ENCODE measurements at regions not wholly inside any gene's neighbourhood (a gene's known extent, or its start where the extent isn't known, plus 50 kb on each side); places are given as distances from the start of the nearest gene placed in this dataset.

GRCh38 chr16:85471469-85472431, 141.4 kb upstream of the GSE1 start:
- peaks cover 3 to 32% (median 20%) of the 10 kb centered on the region in 3 donors for H3K27me3 Mint-ChIP-seq (ENCODE audit: low read depth in 3 of 3)
- H3K36me3 Mint-ChIP-seq, result no peaks in the 10 kb centered on the region
- WGBS (ENCODE audit: insufficient coverage), result 75% methylated on average over 12 of the region's 15 CpGs
- intact Hi-C loops (cut with micrococcal nuclease), result no loop called here
- no peaks in the 10 kb centered on the region for H3K4me1 Mint-ChIP-seq
- no peaks in the 10 kb centered on the region for H3K27me3 ChIP-seq (ENCODE audit: control insufficient read depth in 2 of 2, insufficient read depth in 2 of 2, low read length in 2 of 2)
- H3K79me2 ChIP-seq (ENCODE audit: insufficient read depth, low read length), result no peaks in the 10 kb centered on the region
- no peak overlapping the region for H3K4me3 Mint-ChIP-seq
- no peaks in the 10 kb centered on the region for H3K4me1 ChIP-seq (ENCODE audit: control insufficient read depth in 1 of 2, insufficient read depth in 2 of 2, low read length in 2 of 2)
- no peak overlapping the region for H3K4me3 ChIP-seq (replicated peaks in 1 of 3; ENCODE audit: low read depth in 2 of 3, low read length in 3 of 3)
- no peak overlapping the region for H3K9ac ChIP-seq (ENCODE audit: insufficient read depth, low read length, poor library complexity, severe bottlenecking)
- no peak for DNase-seq
- no peaks in the 10 kb centered on the region for H4K20me1 ChIP-seq (ENCODE audit: insufficient read depth, low read length)
- no peak overlapping the region for H2AFZ ChIP-seq (ENCODE audit: insufficient read depth, low read depth, low read length, poor library complexity, severe bottlenecking)
- H3K4me2 ChIP-seq (replicated peaks; ENCODE audit: extremely low read depth, low read length, poor library complexity, severe bottlenecking), result no peak overlapping the region
- no peak for TF ChIP-seq CTCF (IDR thresholded peaks at IDR 0.05)
- no peak overlapping the region for H3K27ac ChIP-seq (ENCODE audit: low read depth in 1 of 2, low read length in 2 of 2)
- H3K9me3 Mint-ChIP-seq, result no peaks in the 10 kb centered on the region
- no peaks in the 10 kb centered on the region for H3K36me3 ChIP-seq (replicated peaks in 1 of 2; ENCODE audit: control insufficient read depth in 1 of 2, insufficient read depth in 2 of 2, low read length in 2 of 2)
- H3K27ac Mint-ChIP-seq, result no peak overlapping the region
- no peaks in the 10 kb centered on the region for H3K9me3 ChIP-seq (replicated peaks in 1 of 2; ENCODE audit: control insufficient read depth in 1 of 2, insufficient read depth in 1 of 2, low read length in 2 of 2)

GRCh38 chr16:85472514-85472913, 140.6 kb upstream of the GSE1 start:
- H3K27ac ChIP-seq (ENCODE audit: low read depth in 1 of 2, low read length in 2 of 2), result no peak overlapping the region
- Mint-ChIP-seq H3K27ac (no peak overlapping the region), H3K9me3 (no peaks in the 10 kb centered on the region), H3K4me3 (no peak overlapping the region), H3K4me1 (no peaks in the 10 kb centered on the region), H3K27me3 (ENCODE audit: low read depth in 3 of 3) (peaks cover 3 to 32% (median 20%) of the 10 kb centered on the region in 3 donors), H3K36me3 (no peaks in the 10 kb centered on the region)
- intact Hi-C loops (cut with micrococcal nuclease), result no loop called here
- H2AFZ ChIP-seq (ENCODE audit: insufficient read depth, low read depth, low read length, poor library complexity, severe bottlenecking), result no peak overlapping the region
- no peak overlapping the region for H3K4me3 ChIP-seq (replicated peaks in 1 of 3; ENCODE audit: low read depth in 2 of 3, low read length in 3 of 3)
- no peaks in the 10 kb centered on the region for H4K20me1 ChIP-seq (ENCODE audit: insufficient read depth, low read length)
- no peaks in the 10 kb centered on the region for H3K4me1 ChIP-seq (ENCODE audit: control insufficient read depth in 1 of 2, insufficient read depth in 2 of 2, low read length in 2 of 2)
- H3K27me3 ChIP-seq (ENCODE audit: control insufficient read depth in 2 of 2, insufficient read depth in 2 of 2, low read length in 2 of 2), result no peaks in the 10 kb centered on the region
- no peak for TF ChIP-seq CTCF (IDR thresholded peaks at IDR 0.05)
- 94% methylated on average over 9 of the region's 9 CpGs for WGBS (ENCODE audit: insufficient coverage)
- DNase-seq, result no peak
- no peaks in the 10 kb centered on the region for H3K9me3 ChIP-seq (replicated peaks in 1 of 2; ENCODE audit: control insufficient read depth in 1 of 2, insufficient read depth in 1 of 2, low read length in 2 of 2)
- no peak overlapping the region for H3K4me2 ChIP-seq (replicated peaks; ENCODE audit: extremely low read depth, low read length, poor library complexity, severe bottlenecking)
- no peaks in the 10 kb centered on the region for H3K79me2 ChIP-seq (ENCODE audit: insufficient read depth, low read length)
- H3K9ac ChIP-seq (ENCODE audit: insufficient read depth, low read length, poor library complexity, severe bottlenecking), result no peak overlapping the region
- H3K36me3 ChIP-seq (replicated peaks in 1 of 2; ENCODE audit: control insufficient read depth in 1 of 2, insufficient read depth in 2 of 2, low read length in 2 of 2), result no peaks in the 10 kb centered on the region

Data from CD14-positive monocyte (primary cell).